ENCODE measurements at regions not wholly inside any gene's neighbourhood (a gene's known extent, or its start where the extent isn't known, plus 50 kb on each side); places are given as distances from the start of the nearest gene placed in this dataset.

DNA sequence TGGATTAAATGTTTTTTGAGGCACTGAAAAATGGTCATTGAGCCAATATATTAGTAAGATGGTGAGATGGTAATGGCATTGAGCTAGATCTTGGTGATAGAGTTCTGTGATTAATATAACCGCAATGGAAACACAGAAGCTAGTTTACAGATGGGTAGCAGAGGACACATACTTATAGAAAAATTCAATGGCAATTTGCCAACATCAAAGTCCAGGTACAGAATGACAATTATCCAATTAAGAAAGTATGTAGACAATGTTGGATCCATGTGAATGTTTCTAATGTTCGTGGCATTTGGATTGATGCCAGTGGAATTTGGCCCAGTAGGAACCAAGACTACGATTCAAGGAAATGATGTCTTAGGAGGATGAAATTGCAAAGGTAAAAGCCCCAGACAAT lies 187.8 kb downstream of the GNAT3 start:
- Histone ChIP-seq H4K20me1 (replicated peaks; ENCODE audit: insufficient read depth) (no peaks in the 10 kb centered on the region), H3K4me2 (no peak overlapping the region), H2AFZ (no peak overlapping the region), H3K27ac (ENCODE audit: low read depth) (no peak overlapping the region), H3K79me2 (replicated peaks; ENCODE audit: insufficient read depth) (no peaks in the 10 kb centered on the region), H3K27me3 (ENCODE audit: insufficient read depth) (no peaks in the 10 kb centered on the region), H3K36me3 (ENCODE audit: insufficient read depth) (no peaks in the 10 kb centered on the region), H3F3A (replicated peaks; ENCODE audit: low read depth) (no peaks in the 10 kb centered on the region), H3K9me2 (ENCODE audit: insufficient read depth) (no peaks in the 10 kb centered on the region), H3K4me1 (ENCODE audit: insufficient read depth) (no peaks in the 10 kb centered on the region), H3K4me3 (no peak overlapping the region)
- no peak overlapping the region for H3K4me3 Mint-ChIP-seq
- no peak for ATAC-seq
- DNase-seq (ENCODE audit: low spot score), result no peak
- H3K27ac Mint-ChIP-seq, result no peak overlapping the region
- H3K36me3 Mint-ChIP-seq (ENCODE audit: low read depth), result no peaks in the 10 kb centered on the region
- TF ChIP-seq ZNF114 (CRISPR knock-in tag; IDR thresholded peaks at IDR 0.05) (no peak), EZH2 (IDR thresholded peaks at IDR 0.05; ENCODE audit: low read depth, unreplicated experiment) (no peak), NANOG (IDR thresholded peaks at IDR 0.05; ENCODE audit: borderline replicate concordance) (no peak), EZH2phosphoT487 (IDR thresholded peaks at IDR 0.05; ENCODE audit: unreplicated experiment) (no peak), JUNB (IDR thresholded peaks at IDR 0.05; ENCODE audit: unreplicated experiment) (no peak), CREB1 (CRISPR knock-in tag; IDR thresholded peaks at IDR 0.05; ENCODE audit: low read depth) (no peak), STAT1 (IDR thresholded peaks at IDR 0.05; ENCODE audit: unreplicated experiment) (no peak), ZNF331 (CRISPR knock-in tag; IDR thresholded peaks at IDR 0.05; ENCODE audit: low read depth) (no peak), POLR2AphosphoS5 (IDR thresholded peaks at IDR 0.05; ENCODE audit: low read depth) (no peak)
- TF ChIP-seq, protein P1, sequence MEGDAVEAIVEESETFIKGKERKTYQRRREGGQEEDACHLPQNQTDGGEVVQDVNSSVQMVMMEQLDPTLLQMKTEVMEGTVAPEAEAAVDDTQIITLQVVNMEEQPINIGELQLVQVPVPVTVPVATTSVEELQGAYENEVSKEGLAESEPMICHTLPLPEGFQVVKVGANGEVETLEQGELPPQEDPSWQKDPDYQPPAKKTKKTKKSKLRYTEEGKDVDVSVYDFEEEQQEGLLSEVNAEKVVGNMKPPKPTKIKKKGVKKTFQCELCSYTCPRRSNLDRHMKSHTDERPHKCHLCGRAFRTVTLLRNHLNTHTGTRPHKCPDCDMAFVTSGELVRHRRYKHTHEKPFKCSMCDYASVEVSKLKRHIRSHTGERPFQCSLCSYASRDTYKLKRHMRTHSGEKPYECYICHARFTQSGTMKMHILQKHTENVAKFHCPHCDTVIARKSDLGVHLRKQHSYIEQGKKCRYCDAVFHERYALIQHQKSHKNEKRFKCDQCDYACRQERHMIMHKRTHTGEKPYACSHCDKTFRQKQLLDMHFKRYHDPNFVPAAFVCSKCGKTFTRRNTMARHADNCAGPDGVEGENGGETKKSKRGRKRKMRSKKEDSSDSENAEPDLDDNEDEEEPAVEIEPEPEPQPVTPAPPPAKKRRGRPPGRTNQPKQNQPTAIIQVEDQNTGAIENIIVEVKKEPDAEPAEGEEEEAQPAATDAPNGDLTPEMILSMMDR (conservative IDR thresholded peaks at IDR 0.05; ENCODE audit: low read depth in 2 of 2), result no peak
- TF ChIP-seq, protein P2, sequence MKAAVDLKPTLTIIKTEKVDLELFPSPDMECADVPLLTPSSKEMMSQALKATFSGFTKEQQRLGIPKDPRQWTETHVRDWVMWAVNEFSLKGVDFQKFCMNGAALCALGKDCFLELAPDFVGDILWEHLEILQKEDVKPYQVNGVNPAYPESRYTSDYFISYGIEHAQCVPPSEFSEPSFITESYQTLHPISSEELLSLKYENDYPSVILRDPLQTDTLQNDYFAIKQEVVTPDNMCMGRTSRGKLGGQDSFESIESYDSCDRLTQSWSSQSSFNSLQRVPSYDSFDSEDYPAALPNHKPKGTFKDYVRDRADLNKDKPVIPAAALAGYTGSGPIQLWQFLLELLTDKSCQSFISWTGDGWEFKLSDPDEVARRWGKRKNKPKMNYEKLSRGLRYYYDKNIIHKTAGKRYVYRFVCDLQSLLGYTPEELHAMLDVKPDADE (IDR thresholded peaks at IDR 0.05), result no peak
- TF ChIP-seq, protein P3, sequence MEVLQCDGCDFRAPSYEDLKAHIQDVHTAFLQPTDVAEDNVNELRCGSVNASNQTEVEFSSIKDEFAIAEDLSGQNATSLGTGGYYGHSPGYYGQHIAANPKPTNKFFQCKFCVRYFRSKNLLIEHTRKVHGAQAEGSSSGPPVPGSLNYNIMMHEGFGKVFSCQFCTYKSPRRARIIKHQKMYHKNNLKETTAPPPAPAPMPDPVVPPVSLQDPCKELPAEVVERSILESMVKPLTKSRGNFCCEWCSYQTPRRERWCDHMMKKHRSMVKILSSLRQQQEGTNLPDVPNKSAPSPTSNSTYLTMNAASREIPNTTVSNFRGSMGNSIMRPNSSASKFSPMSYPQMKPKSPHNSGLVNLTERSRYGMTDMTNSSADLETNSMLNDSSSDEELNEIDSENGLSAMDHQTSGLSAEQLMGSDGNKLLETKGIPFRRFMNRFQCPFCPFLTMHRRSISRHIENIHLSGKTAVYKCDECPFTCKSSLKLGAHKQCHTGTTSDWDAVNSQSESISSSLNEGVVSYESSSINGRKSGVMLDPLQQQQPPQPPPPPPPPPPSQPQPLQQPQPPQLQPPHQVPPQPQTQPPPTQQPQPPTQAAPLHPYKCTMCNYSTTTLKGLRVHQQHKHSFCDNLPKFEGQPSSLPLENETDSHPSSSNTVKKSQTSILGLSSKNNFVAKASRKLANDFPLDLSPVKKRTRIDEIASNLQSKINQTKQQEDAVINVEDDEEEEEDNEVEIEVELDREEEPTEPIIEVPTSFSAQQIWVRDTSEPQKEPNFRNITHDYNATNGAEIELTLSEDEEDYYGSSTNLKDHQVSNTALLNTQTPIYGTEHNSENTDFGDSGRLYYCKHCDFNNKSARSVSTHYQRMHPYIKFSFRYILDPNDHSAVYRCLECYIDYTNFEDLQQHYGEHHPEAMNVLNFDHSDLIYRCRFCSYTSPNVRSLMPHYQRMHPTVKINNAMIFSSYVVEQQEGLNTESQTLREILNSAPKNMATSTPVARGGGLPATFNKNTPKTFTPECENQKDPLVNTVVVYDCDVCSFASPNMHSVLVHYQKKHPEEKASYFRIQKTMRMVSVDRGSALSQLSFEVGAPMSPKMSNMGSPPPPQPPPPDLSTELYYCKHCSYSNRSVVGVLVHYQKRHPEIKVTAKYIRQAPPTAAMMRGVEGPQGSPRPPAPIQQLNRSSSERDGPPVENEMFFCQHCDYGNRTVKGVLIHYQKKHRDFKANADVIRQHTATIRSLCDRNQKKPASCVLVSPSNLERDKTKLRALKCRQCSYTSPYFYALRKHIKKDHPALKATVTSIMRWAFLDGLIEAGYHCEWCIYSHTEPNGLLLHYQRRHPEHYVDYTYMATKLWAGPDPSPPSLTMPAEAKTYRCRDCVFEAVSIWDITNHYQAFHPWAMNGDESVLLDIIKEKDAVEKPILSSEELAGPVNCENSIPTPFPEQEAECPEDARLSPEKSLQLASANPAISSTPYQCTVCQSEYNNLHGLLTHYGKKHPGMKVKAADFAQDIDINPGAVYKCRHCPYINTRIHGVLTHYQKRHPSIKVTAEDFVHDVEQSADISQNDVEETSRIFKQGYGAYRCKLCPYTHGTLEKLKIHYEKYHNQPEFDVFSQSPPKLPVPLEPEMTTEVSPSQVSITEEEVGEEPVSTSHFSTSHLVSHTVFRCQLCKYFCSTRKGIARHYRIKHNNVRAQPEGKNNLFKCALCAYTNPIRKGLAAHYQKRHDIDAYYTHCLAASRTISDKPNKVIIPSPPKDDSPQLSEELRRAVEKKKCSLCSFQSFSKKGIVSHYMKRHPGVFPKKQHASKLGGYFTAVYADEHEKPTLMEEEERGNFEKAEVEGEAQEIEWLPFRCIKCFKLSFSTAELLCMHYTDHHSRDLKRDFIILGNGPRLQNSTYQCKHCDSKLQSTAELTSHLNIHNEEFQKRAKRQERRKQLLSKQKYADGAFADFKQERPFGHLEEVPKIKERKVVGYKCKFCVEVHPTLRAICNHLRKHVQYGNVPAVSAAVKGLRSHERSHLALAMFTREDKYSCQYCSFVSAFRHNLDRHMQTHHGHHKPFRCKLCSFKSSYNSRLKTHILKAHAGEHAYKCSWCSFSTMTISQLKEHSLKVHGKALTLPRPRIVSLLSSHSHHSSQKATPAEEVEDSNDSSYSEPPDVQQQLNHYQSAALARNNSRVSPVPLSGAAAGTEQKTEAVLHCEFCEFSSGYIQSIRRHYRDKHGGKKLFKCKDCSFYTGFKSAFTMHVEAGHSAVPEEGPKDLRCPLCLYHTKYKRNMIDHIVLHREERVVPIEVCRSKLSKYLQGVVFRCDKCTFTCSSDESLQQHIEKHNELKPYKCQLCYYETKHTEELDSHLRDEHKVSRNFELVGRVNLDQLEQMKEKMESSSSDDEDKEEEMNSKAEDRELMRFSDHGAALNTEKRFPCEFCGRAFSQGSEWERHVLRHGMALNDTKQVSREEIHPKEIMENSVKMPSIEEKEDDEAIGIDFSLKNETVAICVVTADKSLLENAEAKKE (CRISPR knock-in tag; IDR thresholded peaks at IDR 0.05), result no peak
- TF ChIP-seq, protein P4, sequence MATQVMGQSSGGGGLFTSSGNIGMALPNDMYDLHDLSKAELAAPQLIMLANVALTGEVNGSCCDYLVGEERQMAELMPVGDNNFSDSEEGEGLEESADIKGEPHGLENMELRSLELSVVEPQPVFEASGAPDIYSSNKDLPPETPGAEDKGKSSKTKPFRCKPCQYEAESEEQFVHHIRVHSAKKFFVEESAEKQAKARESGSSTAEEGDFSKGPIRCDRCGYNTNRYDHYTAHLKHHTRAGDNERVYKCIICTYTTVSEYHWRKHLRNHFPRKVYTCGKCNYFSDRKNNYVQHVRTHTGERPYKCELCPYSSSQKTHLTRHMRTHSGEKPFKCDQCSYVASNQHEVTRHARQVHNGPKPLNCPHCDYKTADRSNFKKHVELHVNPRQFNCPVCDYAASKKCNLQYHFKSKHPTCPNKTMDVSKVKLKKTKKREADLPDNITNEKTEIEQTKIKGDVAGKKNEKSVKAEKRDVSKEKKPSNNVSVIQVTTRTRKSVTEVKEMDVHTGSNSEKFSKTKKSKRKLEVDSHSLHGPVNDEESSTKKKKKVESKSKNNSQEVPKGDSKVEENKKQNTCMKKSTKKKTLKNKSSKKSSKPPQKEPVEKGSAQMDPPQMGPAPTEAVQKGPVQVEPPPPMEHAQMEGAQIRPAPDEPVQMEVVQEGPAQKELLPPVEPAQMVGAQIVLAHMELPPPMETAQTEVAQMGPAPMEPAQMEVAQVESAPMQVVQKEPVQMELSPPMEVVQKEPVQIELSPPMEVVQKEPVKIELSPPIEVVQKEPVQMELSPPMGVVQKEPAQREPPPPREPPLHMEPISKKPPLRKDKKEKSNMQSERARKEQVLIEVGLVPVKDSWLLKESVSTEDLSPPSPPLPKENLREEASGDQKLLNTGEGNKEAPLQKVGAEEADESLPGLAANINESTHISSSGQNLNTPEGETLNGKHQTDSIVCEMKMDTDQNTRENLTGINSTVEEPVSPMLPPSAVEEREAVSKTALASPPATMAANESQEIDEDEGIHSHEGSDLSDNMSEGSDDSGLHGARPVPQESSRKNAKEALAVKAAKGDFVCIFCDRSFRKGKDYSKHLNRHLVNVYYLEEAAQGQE (IDR thresholded peaks at IDR 0.05; ENCODE audit: unreplicated experiment), result no peak
- no peaks in the 10 kb centered on the region for H3K27me3 Mint-ChIP-seq (ENCODE audit: insufficient read depth, low read depth, poor library complexity)
- peaks cover 5% of the 10 kb centered on the region; the same call in 2 of the 3 replicates for H3K9me3 Mint-ChIP-seq
- no peaks in the 10 kb centered on the region; the same call in 2 of the 3 replicates for H3K4me1 Mint-ChIP-seq

All from GM23338 (cell line).